ENCODE measurements at regions not wholly inside any gene's neighbourhood (a gene's known extent, or its start where the extent isn't known, plus 50 kb on each side); places are given as distances from the start of the nearest gene placed in this dataset.

GRCh38 chr11:103530257-103530656 is 421.0 kb downstream of the DYNC2H1 start:
- intact Hi-C loops (cut with DNase I): no loop called here
- TF ChIP-seq, protein P1, sequence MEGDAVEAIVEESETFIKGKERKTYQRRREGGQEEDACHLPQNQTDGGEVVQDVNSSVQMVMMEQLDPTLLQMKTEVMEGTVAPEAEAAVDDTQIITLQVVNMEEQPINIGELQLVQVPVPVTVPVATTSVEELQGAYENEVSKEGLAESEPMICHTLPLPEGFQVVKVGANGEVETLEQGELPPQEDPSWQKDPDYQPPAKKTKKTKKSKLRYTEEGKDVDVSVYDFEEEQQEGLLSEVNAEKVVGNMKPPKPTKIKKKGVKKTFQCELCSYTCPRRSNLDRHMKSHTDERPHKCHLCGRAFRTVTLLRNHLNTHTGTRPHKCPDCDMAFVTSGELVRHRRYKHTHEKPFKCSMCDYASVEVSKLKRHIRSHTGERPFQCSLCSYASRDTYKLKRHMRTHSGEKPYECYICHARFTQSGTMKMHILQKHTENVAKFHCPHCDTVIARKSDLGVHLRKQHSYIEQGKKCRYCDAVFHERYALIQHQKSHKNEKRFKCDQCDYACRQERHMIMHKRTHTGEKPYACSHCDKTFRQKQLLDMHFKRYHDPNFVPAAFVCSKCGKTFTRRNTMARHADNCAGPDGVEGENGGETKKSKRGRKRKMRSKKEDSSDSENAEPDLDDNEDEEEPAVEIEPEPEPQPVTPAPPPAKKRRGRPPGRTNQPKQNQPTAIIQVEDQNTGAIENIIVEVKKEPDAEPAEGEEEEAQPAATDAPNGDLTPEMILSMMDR (IDR thresholded peaks at IDR 0.05): no peak
- no peak for DNase-seq

DNA sequence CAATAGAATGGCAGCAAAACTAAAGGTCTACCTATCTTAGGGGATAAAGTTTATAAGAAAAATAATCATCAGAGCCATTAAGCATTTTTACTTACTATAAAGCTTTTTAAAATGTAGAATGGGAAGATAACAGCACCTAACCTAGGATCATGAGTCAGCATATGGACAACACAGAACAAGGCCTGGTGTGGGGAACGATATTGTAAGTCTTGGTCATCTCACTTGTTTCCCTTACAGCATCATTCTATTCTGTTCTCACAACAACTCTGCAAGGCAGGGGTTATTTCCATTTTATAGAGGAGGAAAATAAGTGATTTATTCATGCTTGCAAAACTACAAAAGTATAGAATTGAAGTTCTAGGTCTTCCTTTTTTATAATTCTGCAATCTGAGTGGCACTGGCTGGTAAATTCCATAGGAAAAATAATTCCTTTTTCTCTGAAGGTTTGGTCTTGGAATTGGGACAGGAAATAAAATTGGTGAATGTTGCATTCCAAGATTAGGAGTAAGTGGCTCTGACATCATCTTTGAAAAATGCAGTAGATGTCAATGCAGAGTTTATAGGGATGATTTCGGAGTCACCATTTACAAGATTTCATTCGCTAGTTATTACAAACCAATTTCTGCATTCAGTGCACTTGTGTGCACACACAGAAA is 423.0 kb downstream of the DYNC2H1 start:
- H3K27me3 ChIP-seq: no peaks in the 10 kb centered on the region
- H3K27ac ChIP-seq: no peak overlapping the region
- TF ChIP-seq, protein P1 (IDR thresholded peaks at IDR 0.05): no peak
- H3K36me3 ChIP-seq: no peaks in the 10 kb centered on the region
- no peak for DNase-seq
- H3K9me3 ChIP-seq: no peaks in the 10 kb centered on the region
- no peak overlapping the region for H3K4me3 ChIP-seq
- intact Hi-C loops (cut with DNase I): no loop called here
- no peaks in the 10 kb centered on the region for H3K4me1 ChIP-seq
- no peak for ATAC-seq

More at GRCh38 chr11:103530257-103530656, 421.0 kb downstream of the DYNC2H1 start:
- no peak for ATAC-seq
- H3K4me1 ChIP-seq: no peaks in the 10 kb centered on the region
- no peaks in the 10 kb centered on the region for H3K9me3 ChIP-seq
- H3K27me3 ChIP-seq: no peaks in the 10 kb centered on the region
- H3K27ac ChIP-seq: no peak overlapping the region
- no peaks in the 10 kb centered on the region for H3K36me3 ChIP-seq
- no peak overlapping the region for H3K4me3 ChIP-seq

- Histone ChIP-seq H3K27me3 (no peaks in the 10 kb centered on the region), H3K4me1 (no peaks in the 10 kb centered on the region), H3K9me3 (no peaks in the 10 kb centered on the region), H3K36me3 (no peaks in the 10 kb centered on the region), H3K4me3 (no peak overlapping the region), H3K27ac (no peak overlapping the region)
- TF ChIP-seq, protein P1 (IDR thresholded peaks at IDR 0.05): no peak
- no peak for DNase-seq
- no peak for ATAC-seq
- intact Hi-C loops (cut with DNase I): no loop called here
These were observed 425.0 kb downstream of the DYNC2H1 start for GRCh38 chr11:103534191-103534590.

- H3K4me3 ChIP-seq: no peak overlapping the region
- no peaks in the 10 kb centered on the region for H3K36me3 ChIP-seq
- H3K9me3 ChIP-seq: no peaks in the 10 kb centered on the region
- ATAC-seq: no peak
- no peaks in the 10 kb centered on the region for H3K4me1 ChIP-seq
- H3K27ac ChIP-seq: no peak overlapping the region
- no peaks in the 10 kb centered on the region for H3K27me3 ChIP-seq
- intact Hi-C loops (cut with DNase I): no loop called here
- TF ChIP-seq, protein P1 (IDR thresholded peaks at IDR 0.05): no peak
- no peak for DNase-seq
These were observed 425.7 kb downstream of the DYNC2H1 start for GRCh38 chr11:103534959-103535358.

- TF ChIP-seq, protein P1 (IDR thresholded peaks at IDR 0.05): no peak
- no peak overlapping the region for H3K27ac ChIP-seq
- no peak for ATAC-seq
These were observed 427.1 kb downstream of the DYNC2H1 start for GRCh38 chr11:103536335-103536722.

More at GRCh38 chr11:103536335-103536722, 427.1 kb downstream of the DYNC2H1 start:
- H3K9me3 ChIP-seq: no peaks in the 10 kb centered on the region
- DNase-seq: no peak
- intact Hi-C loops (cut with DNase I): no loop called here
- H3K4me1 ChIP-seq: no peaks in the 10 kb centered on the region
- no peaks in the 10 kb centered on the region for H3K36me3 ChIP-seq
- no peaks in the 10 kb centered on the region for H3K27me3 ChIP-seq
- no peak overlapping the region for H3K4me3 ChIP-seq
